Glomerular endothelial cell (primary cell): ENCODE measurements at regions not wholly inside any gene's neighbourhood (a gene's known extent, or its start where the extent isn't known, plus 50 kb on each side); places are given as distances from the start of the nearest gene placed in this dataset.
"Not testable (repeated sequence)": the region's sequence is repeated elsewhere in the genome, so short reads cannot be mapped to it uniquely, and the experiment has no call there.

ENCODE experiments used
- DNase-seq: peaks from one replicate; pipeline ENCODE4 v3.0.0-alpha.2; 2011; ENCODE audit warnings: low read depth, low spot score; ENCODE audit errors: extremely low read depth

- DNase-seq: no peak
Observed at GRCh38 chr3:197431346-197431910, 124.3 kb downstream of the BDH1 start.

- no peak for DNase-seq
Observed at GRCh38 chr3:197430934-197431333, 124.8 kb downstream of the BDH1 start.

GRCh38 chr3:197430502-197430901 is 125.3 kb downstream of the BDH1 start:
- no peak for DNase-seq

- DNase-seq: no peak
Observed at GRCh38 chr3:197428952-197429351, 126.8 kb downstream of the BDH1 start.

GRCh38 chr3:197428117-197428801 is 127.5 kb downstream of the BDH1 start:
- DNase-seq: no peak

GRCh38 chr3:197427021-197427420 is 128.6 kb upstream of the DLG1 start:
- no peak for DNase-seq

- no peak for DNase-seq
Observed at GRCh38 chr3:197426121-197426566, 127.7 kb upstream of the DLG1 start.

GRCh38 chr3:197425485-197426120 is 127.2 kb upstream of the DLG1 start:
- DNase-seq: no peak

- no peak for DNase-seq
Observed at GRCh38 chr3:197424674-197425484, 126.5 kb upstream of the DLG1 start.

GRCh38 chr3:197424266-197424665 is 125.9 kb upstream of the DLG1 start:
- no peak for DNase-seq

GRCh38 chr3:197423376-197423775 is 125.0 kb upstream of the DLG1 start:
- no peak for DNase-seq

GRCh38 chr3:197422506-197422905 is 124.1 kb upstream of the DLG1 start:
- no peak for DNase-seq

GRCh38 chr3:197421021-197421420 is 122.6 kb upstream of the DLG1 start:
- no peak for DNase-seq

- DNase-seq: no peak
Observed at GRCh38 chr3:197420566-197420965, 122.2 kb upstream of the DLG1 start.

GRCh38 chr3:197420115-197420514 is 121.7 kb upstream of the DLG1 start:
- DNase-seq: no peak

GRCh38 chr3:197419696-197420095 is 121.3 kb upstream of the DLG1 start:
- DNase-seq: no peak

GRCh38 chr3:197417911-197418618 is 119.7 kb upstream of the DLG1 start:
- no peak for DNase-seq

- DNase-seq: no peak
Observed at GRCh38 chr3:197417441-197417840, 119.0 kb upstream of the DLG1 start.

GRCh38 chr3:197411899-197412298 is 113.5 kb upstream of the DLG1 start:
- not testable (repeated sequence) for DNase-seq

- DNase-seq: not testable (repeated sequence)
Observed at GRCh38 chr3:197410170-197410569, 111.8 kb upstream of the DLG1 start.
